ENCODE measurements at regions not wholly inside any gene's neighbourhood (a gene's known extent, or its start where the extent isn't known, plus 50 kb on each side); places are given as distances from the start of the nearest gene placed in this dataset.

GRCh38 chr20:22288957-22289356 lies 295.4 kb downstream of the FOXA2 start:
- no peak for TF ChIP-seq POLR2AphosphoS5 (IDR thresholded peaks at IDR 0.05)
- no peak for TF ChIP-seq CTCF (IDR thresholded peaks at IDR 0.05)

All from upper lobe of left lung (tissue), 4 donors.